ENCODE measurements at regions not wholly inside any gene's neighbourhood (a gene's known extent, or its start where the extent isn't known, plus 50 kb on each side); places are given as distances from the start of the nearest gene placed in this dataset.

GRCh38 chr5:38660194-38660668 lies 103.8 kb upstream of the LIFR start:
- no peak for TF ChIP-seq POLR2AphosphoS5 (IDR thresholded peaks at IDR 0.05)
- no peak for TF ChIP-seq CTCF (IDR thresholded peaks at IDR 0.05)
- TF ChIP-seq POLR2A (IDR thresholded peaks at IDR 0.05), result no peak
- no peak for TF ChIP-seq EP300 (IDR thresholded peaks at IDR 0.05)

All from upper lobe of left lung (tissue), 4 donors.